K562 (cell line): ENCODE measurements at regions not wholly inside any gene's neighbourhood (a gene's known extent, or its start where the extent isn't known, plus 50 kb on each side); places are given as distances from the start of the nearest gene placed in this dataset.

Experiments
- ATAC-seq: fragments of 200-7000 bp; cut with Tn5 transposase; 3 replicates; pipeline ENCODE4 v1.9.1; 2020; ENCODE audit warnings: moderate library complexity
- BruUV-seq: library from RNA; stranded (reverse); fragments of 400-500 nt; replicated peaks from 2 replicates; lab custom pipeline; 2021; lab: Mats Ljungman, UMichigan
- CTCF ChIA-PET: fragments of 300-600 bp; formaldehyde crosslinking; extraction: SDS; loops from one replicate; lab custom pipeline; 2021; ENCODE audit warnings: low intra/inter-chr PET ratio; lab: Yijun Ruan, JAX
- POLR2A ChIA-PET: fragments of 300-600, 350-650 bp; sonication (Branson Sonifier 250); formaldehyde crosslinking; extraction: SDS; loops from one replicate; lab custom pipeline; 2021; ENCODE audit warnings: antibody characterized with exemption, inconsistent platforms; lab: Yijun Ruan, JAX
- DNase-seq, 4 experiments: peaks; one replicate each; pipeline versions ENCODE4 v3.0.0 to v3.0.0-alpha.2; 2011 to 2018; ENCODE audit warnings: low spot score in 3 of 4, mixed read lengths in 3 of 4; ENCODE audit errors: extremely low read depth in 1 of 4
- FAIRE-seq: peaks from 2 replicates; lab custom pipeline; 2011; peaks lifted over from hg19 to GRCh38; lab: Jason Lieb, UNC
- H2AFZ ChIP-seq: 2 replicates; pipeline ENCODE4 v1.6.0; 2011; ENCODE audit warnings: low read depth, low read length, control low read depth, inconsistent platforms
- H3K27ac ChIP-seq: fragments of 200-600 bp; 3 replicates; pipeline ENCODE4 v1.8.0; 2011; ENCODE audit warnings: low read depth, mild to moderate bottlenecking, control low read depth, inconsistent platforms, low read length, moderate library complexity, mixed read lengths; ENCODE audit errors: extremely low read depth
- H3K27me3 ChIP-seq, 2 experiments: fragments of 300-600 bp in 1 of 2; 2 replicates in 1 of 2; 3 replicates in 1 of 2; pipeline versions ENCODE4 v1.6.0 to v1.8.0; 2011; ENCODE audit warnings: inconsistent platforms in 2 of 2, low read length in 2 of 2, mild to moderate bottlenecking in 1 of 2, mixed read lengths in 1 of 2, moderate library complexity in 1 of 2; ENCODE audit not compliant: control insufficient read depth in 2 of 2, insufficient read depth in 2 of 2
- H3K36me3 ChIP-seq: fragments of 300-600 bp; 3 replicates; pipeline ENCODE4 v1.8.0; 2011; ENCODE audit warnings: mild to moderate bottlenecking, low read length, inconsistent platforms; ENCODE audit not compliant: control insufficient read depth, insufficient read depth
- H3K4me1 ChIP-seq, 2 experiments: fragments of 200-600 bp in 1 of 2; replicated peaks in 1 of 2; 2 replicates in 1 of 2; 3 replicates in 1 of 2; pipeline versions ENCODE4 v1.5.1 to v1.8.0; 2011; ENCODE audit warnings: inconsistent platforms in 2 of 2, low read length in 2 of 2, mild to moderate bottlenecking in 1 of 2, mixed read lengths in 1 of 2, moderate library complexity in 1 of 2; ENCODE audit not compliant: control insufficient read depth in 2 of 2, insufficient read depth in 2 of 2
- H3K4me2 ChIP-seq: 2 replicates; pipeline ENCODE4 v1.6.1; 2011; ENCODE audit warnings: low read length, control low read depth, inconsistent platforms, mixed read lengths; ENCODE audit not compliant: insufficient read depth
- H3K4me3 ChIP-seq: fragments of 200-600 bp; sonication (generic), shearing (Covaris generic); 2 replicates; pipeline ENCODE4 v1.5.1; 2016; ENCODE audit warnings: control low read depth, inconsistent platforms
- H3K79me2 ChIP-seq: fragments of 200-600 bp; 3 replicates; pipeline ENCODE4 v1.8.0; 2011; ENCODE audit warnings: low read length, inconsistent platforms; ENCODE audit not compliant: control insufficient read depth, insufficient read depth
- H3K9ac ChIP-seq, 2 experiments: 2 replicates each; pipeline versions ENCODE4 v1.6.0 to v1.6.1; 2011; ENCODE audit warnings: low read depth in 2 of 2, low read length in 2 of 2, control low read depth in 1 of 2, inconsistent platforms in 1 of 2, mild to moderate bottlenecking in 1 of 2, mixed read lengths in 1 of 2; ENCODE audit not compliant: insufficient read depth in 1 of 2
- H3K9me1 ChIP-seq: one replicate; pipeline ENCODE4 v1.6.0; 2011; ENCODE audit warnings: inconsistent platforms, mild to moderate bottlenecking, low read length, moderate library complexity; ENCODE audit not compliant: control insufficient read depth, insufficient read depth
- H3K9me3 ChIP-seq: replicated peaks from 2 replicates; pipeline ENCODE4 v1.5.1; 2011; ENCODE audit warnings: low read depth, low read length, inconsistent platforms; ENCODE audit not compliant: control insufficient read depth, insufficient read depth
- H4K20me1 ChIP-seq: replicated peaks from 2 replicates; pipeline ENCODE4 v1.6.1; 2011; ENCODE audit warnings: low read length, inconsistent platforms, mixed read lengths; ENCODE audit not compliant: control insufficient read depth, insufficient read depth
- E4F1 ChIP-seq: fragments of 250-450 bp; sonication (Bioruptor Pico); IDR thresholded peaks from 2 replicates; pipeline ENCODE4 v1.5.0; 2021; ENCODE audit warnings: mild to moderate bottlenecking, borderline replicate concordance
- HBP1 ChIP-seq: fragments of 450-650 bp; formaldehyde crosslinking; IDR thresholded peaks from 2 replicates; pipeline ENCODE4 v1.4.0; 2022; ENCODE audit warnings: missing genetic modification characterization
- HNRNPH1 ChIP-seq: fragments of 200-400 bp; formaldehyde crosslinking; optimal IDR thresholded peaks from 2 replicates; pipeline ENCODE3; 2017; ENCODE audit warnings: low read depth, mild to moderate bottlenecking, low read length, moderate library complexity
- MAZ ChIP-seq, 2 experiments: fragments of 450-650 bp in 1 of 2; sonication (generic) in 1 of 2; formaldehyde crosslinking; IDR thresholded peaks in 1 of 2; conservative IDR thresholded peaks in 1 of 2; 2 replicates each; pipeline versions ENCODE4 v1.4.0 to v1.5.0; 2020; ENCODE audit warnings: mild to moderate bottlenecking in 1 of 2, missing genetic modification reagents in 1 of 2
- NELFE ChIP-seq: IDR thresholded peaks from 2 replicates; pipeline ENCODE4 v1.6.1; 2011; ENCODE audit warnings: mild to moderate bottlenecking; ENCODE audit not compliant: insufficient read depth, insufficient read length
- PATZ1 ChIP-seq: fragments of 250-450 bp; sonication (Bioruptor Pico); IDR thresholded peaks from 2 replicates; pipeline ENCODE4 v1.5.0; 2020; ENCODE audit warnings: mild to moderate bottlenecking, borderline replicate concordance
- RBM25 ChIP-seq: fragments of 200-400 bp; formaldehyde crosslinking; IDR thresholded peaks from 2 replicates; pipeline ENCODE4 v1.6.1; 2018; ENCODE audit warnings: low read length, low read depth, moderate library complexity; ENCODE audit not compliant: severe bottlenecking
- SAP30 ChIP-seq: fragments of 200-600 bp; sonication (generic); IDR thresholded peaks from 2 replicates; pipeline ENCODE4 v1.6.1; 2012; ENCODE audit warnings: borderline replicate concordance, low read depth, mild to moderate bottlenecking, moderate library complexity, low read length, control low read depth, inconsistent platforms; ENCODE audit not compliant: insufficient read depth, poor library complexity, severe bottlenecking
- SMARCA4 ChIP-seq: fragments of 450-650 bp; IDR thresholded peaks from 2 replicates; pipeline ENCODE4 v1.6.1; 2016
- ZFP30 ChIP-seq: fragments of 250-450 bp; sonication (Bioruptor Pico); IDR thresholded peaks from 2 replicates; pipeline ENCODE4 v1.8.0; 2022; ENCODE audit warnings: moderate library complexity, mild to moderate bottlenecking, inconsistent platforms, borderline replicate concordance
- ZNF561 ChIP-seq: fragments of 450-650 bp; formaldehyde crosslinking; conservative IDR thresholded peaks from 2 replicates; pipeline ENCODE4 v1.4.0; 2020; ENCODE audit warnings: mild to moderate bottlenecking, moderate library complexity
- ZNF695 ChIP-seq: fragments of 450-650 bp; formaldehyde crosslinking; IDR thresholded peaks from 2 replicates; pipeline ENCODE4 v1.4.0; 2020; ENCODE audit warnings: mild to moderate bottlenecking, moderate library complexity
- WGBS: fragments of 100-300 bp; shearing (Covaris generic); methylation state at CpG from one replicate; pipeline ENCODE4 v1.1.6; 2016; ENCODE audit warnings: low coverage, mixed read lengths; ENCODE audit not compliant: insufficient coverage; ENCODE audit errors: missing lambda C conversion rate; 5-methylcytosine and 5-hydroxymethylcytosine counted together
- in situ Hi-C: fragments of 300-500 bp; cut with MboI; formaldehyde crosslinking; loops from 4 replicates; pipeline ENCODE4 v1.15.0; 2018; ENCODE audit warnings: inconsistent platforms, mixed read lengths
- intact Hi-C: fragments of 100-400 bp; cut with micrococcal nuclease; formaldehyde crosslinking; loops from 2 replicates; pipeline ENCODE4 v1.14.2; 2022

GRCh38 chr11:87736928-87737327 is 438.3 kb downstream of the RAB38 start:
- 0% methylated on average over 1 of the region's 1 CpG for WGBS
- H3K36me3 ChIP-seq = no peaks in the 10 kb centered on the region
- no peak for TF ChIP-seq MAZ (CRISPR knock-in tag; conservative IDR thresholded peaks at IDR 0.05 in 1 of 2, IDR thresholded peaks at IDR 0.05 in 1 of 2)
- TF ChIP-seq ZNF695 = no peak
- TF ChIP-seq PATZ1 = no peak
- TF ChIP-seq HBP1 (CRISPR knock-in tag) = no peak
- no peak for TF ChIP-seq ZFP30 (CRISPR knock-in tag)
- no peak for TF ChIP-seq ZNF561 (CRISPR knock-in tag)
- TF ChIP-seq SAP30 = no peak
- TF ChIP-seq HNRNPH1 = no peak
- no peak for TF ChIP-seq E4F1
- no peak for TF ChIP-seq NELFE
- TF ChIP-seq RBM25 = no peak
- no peak for TF ChIP-seq SMARCA4
- H4K20me1 ChIP-seq = no peaks in the 10 kb centered on the region
- no peak overlapping the region for H3K4me3 ChIP-seq
- no peak overlapping the region for H2AFZ ChIP-seq
- H3K9ac ChIP-seq = no peak overlapping the region
- intact Hi-C loops (no loop called here), in situ Hi-C loops (no loop called here)
- no peaks in the 10 kb centered on the region for H3K79me2 ChIP-seq
- no peaks in the 10 kb centered on the region for H3K27me3 ChIP-seq
- H3K4me1 ChIP-seq = no peaks in the 10 kb centered on the region
- BruUV-seq = no TSS peak
- ChIA-PET CTCF (no interaction called here), POLR2A (no interaction called here)
- no peak for FAIRE-seq
- no peak overlapping the region for H3K4me2 ChIP-seq
- no peak for DNase-seq
- no peaks in the 10 kb centered on the region for H3K9me3 ChIP-seq
- no peak overlapping the region for H3K27ac ChIP-seq
- no peaks in the 10 kb centered on the region for H3K9me1 ChIP-seq
- ATAC-seq = no peak
